ENCODE measurements at regions not wholly inside any gene's neighbourhood (a gene's known extent, or its start where the extent isn't known, plus 50 kb on each side); places are given as distances from the start of the nearest gene placed in this dataset.

GRCh38 chr11:32032478-32032877 lies 58.4 kb upstream of the RCN1 start:
- DNase-seq (ENCODE audit: low read depth in 1 of 2, low spot score in 2 of 2) (no peak), FAIRE-seq (no peak)
- Histone ChIP-seq H3K79me1 (ENCODE audit: low read depth, low read length) (no peaks in the 10 kb centered on the region), H2BK15ac (ENCODE audit: low read length) (no peak overlapping the region), H3K18ac (ENCODE audit: extremely low read depth, low read length) (no peak overlapping the region), H3K27ac (ENCODE audit: low read depth, low read length) (no peak overlapping the region), H3K4me2 (ENCODE audit: insufficient read depth in 1 of 2, low read depth in 2 of 2, low read length in 2 of 2) (no peak overlapping the region), H3K14ac (ENCODE audit: insufficient read length) (no peak overlapping the region), H3K23ac (ENCODE audit: insufficient read length) (no peak overlapping the region), H3K36me3 (ENCODE audit: control insufficient read depth in 2 of 4, insufficient read depth in 4 of 4, low read length in 3 of 4) (no peaks in the 10 kb centered on the region), H3K9ac (replicated peaks in 1 of 4; ENCODE audit: extremely low read depth in 1 of 4, low read depth in 3 of 4, low read length in 3 of 4) (no peak overlapping the region), H4K20me1 (replicated peaks in 1 of 2; ENCODE audit: control insufficient read depth in 1 of 2, insufficient read depth in 2 of 2, low read length in 2 of 2) (no peaks in the 10 kb centered on the region), H3K23me2 (ENCODE audit: low read depth, low read length) (no peaks in the 10 kb centered on the region), H2BK12ac (ENCODE audit: low read depth, low read length) (no peak overlapping the region), H3K56ac (replicated peaks; ENCODE audit: insufficient read length, low read depth, low read length) (no peak overlapping the region), H2BK5ac (ENCODE audit: low read depth, low read length) (no peak overlapping the region), H2AK5ac (ENCODE audit: low read depth, low read length) (no peak overlapping the region), H2BK20ac (ENCODE audit: low read length) (no peak overlapping the region), H3K4me1 (replicated peaks in 1 of 4; ENCODE audit: control insufficient read depth in 3 of 4, insufficient read depth in 4 of 4, low read length in 3 of 4) (no peaks in the 10 kb centered on the region), H3K27me3 (replicated peaks in 1 of 4; ENCODE audit: control insufficient read depth in 3 of 4, extremely low read depth in 1 of 4, insufficient read depth in 3 of 4, low read length in 3 of 4) (peaks cover 0 to 1% (median 0%) of the 10 kb centered on the region in 4 experiments; a peak in 1 of 7 replicates), H4K5ac (ENCODE audit: insufficient read length, low read depth, low read length) (no peak overlapping the region), H2AFZ (ENCODE audit: low read length) (no peak overlapping the region), H4K91ac (replicated peaks; ENCODE audit: insufficient read length, low read length) (no peak overlapping the region), H3K4ac (replicated peaks; ENCODE audit: insufficient read length, low read depth, low read length) (no peak overlapping the region), H3K9me3 (ENCODE audit: insufficient read depth in 2 of 2, low read depth in 1 of 2, low read length in 1 of 2) (no peaks in the 10 kb centered on the region), H4K8ac (ENCODE audit: extremely low read depth, insufficient read depth, low read length) (no peak overlapping the region), H3K79me2 (ENCODE audit: control insufficient read depth in 1 of 2, insufficient read depth in 2 of 2, low read length in 2 of 2) (no peaks in the 10 kb centered on the region), H3K4me3 (ENCODE audit: extremely low read depth in 1 of 4, insufficient read depth in 2 of 4, low read depth in 3 of 4, low read length in 4 of 4) (no peak overlapping the region), H2BK120ac (replicated peaks; ENCODE audit: low read depth, low read length) (no peak overlapping the region)
- ChIA-PET CTCF (ENCODE audit: partially characterized antibody) (interaction anchor here (1.0 to 1.2 kb wide), 3 partner anchors 14 to 25 kb away, joined by 3 to 4 read pairs (median 3); no protein-coding TSS in a partner anchor), POLR2A (ENCODE audit: partially characterized antibody) (no interaction called here)
- TF ChIP-seq TAF7 (optimal IDR thresholded peaks at IDR 0.05; ENCODE audit: borderline replicate concordance, low read depth, low read length) (no peak), CTBP2 (IDR thresholded peaks at IDR 0.05; ENCODE audit: borderline replicate concordance, insufficient read depth, insufficient read length, low read length) (no peak), KDM5A (IDR thresholded peaks at IDR 0.05; ENCODE audit: low read length) (no peak), RXRA (IDR thresholded peaks at IDR 0.05; ENCODE audit: insufficient read depth, low read depth, low read length) (no peak)
- 89% methylated on average over 4 of the region's 4 CpGs; no CpG with 5 or more reads in 1 of the 2 experiments for WGBS, 2 experiments (ENCODE audit: extremely low coverage in 1 of 2, insufficient coverage in 1 of 2, insufficient read length in 1 of 2, insufficient replicate concordance in 2 of 2, low coverage in 1 of 2, low lambda C conversion rate in 2 of 2, missing lambda C conversion rate in 1 of 2)

Measured in H1 (cell line).